GM18502 (cell line): ENCODE measurements at regions not wholly inside any gene's neighbourhood (a gene's known extent, or its start where the extent isn't known, plus 50 kb on each side); places are given as distances from the start of the nearest gene placed in this dataset.
"Not testable (repeated sequence)": the region's sequence is repeated elsewhere in the genome, so short reads cannot be mapped to it uniquely, and the experiment has no call there.

Experiments used
- ATAC-seq: cut with Tn5 transposase; IDR thresholded peaks from one replicate; pipeline ENCODE4 v1.9.1; 2021; ENCODE audit warnings: mild to moderate bottlenecking; ENCODE audit not compliant: unreplicated experiment, poor library complexity

- no peak for ATAC-seq
Measured at GRCh38 chr19:28706693-28707092, 506.3 kb downstream of the UQCRFS1 start.

- ATAC-seq = no peak
Measured at GRCh38 chr19:28705008-28705407, 507.9 kb downstream of the UQCRFS1 start.

DNA sequence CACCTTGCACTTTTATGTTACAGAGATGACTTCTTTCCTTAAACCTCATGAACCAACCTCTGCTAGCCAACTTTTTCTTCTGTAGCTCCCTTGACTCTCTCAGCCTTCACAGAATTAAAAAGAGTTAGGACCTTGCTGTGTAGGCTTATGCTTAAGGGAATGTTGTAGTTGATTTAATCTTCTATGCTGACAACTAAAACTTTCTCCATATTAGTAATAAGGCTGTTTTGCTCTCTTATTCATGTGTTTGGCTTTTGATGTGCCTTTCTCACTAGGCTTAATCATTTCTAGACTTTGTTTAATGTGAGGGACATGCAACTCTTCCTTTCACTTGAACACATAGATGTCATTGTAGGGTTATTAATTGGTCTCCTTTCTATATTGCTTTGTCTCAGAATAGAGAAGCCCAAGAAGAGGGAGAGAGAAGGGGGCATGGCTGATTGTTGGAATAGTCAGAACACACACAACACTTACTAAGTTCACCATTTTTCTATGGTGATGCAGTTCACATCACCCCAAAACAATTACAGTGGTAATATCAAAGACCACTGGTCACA is 509.5 kb downstream of the UQCRFS1 start:
- ATAC-seq = no peak

DNA sequence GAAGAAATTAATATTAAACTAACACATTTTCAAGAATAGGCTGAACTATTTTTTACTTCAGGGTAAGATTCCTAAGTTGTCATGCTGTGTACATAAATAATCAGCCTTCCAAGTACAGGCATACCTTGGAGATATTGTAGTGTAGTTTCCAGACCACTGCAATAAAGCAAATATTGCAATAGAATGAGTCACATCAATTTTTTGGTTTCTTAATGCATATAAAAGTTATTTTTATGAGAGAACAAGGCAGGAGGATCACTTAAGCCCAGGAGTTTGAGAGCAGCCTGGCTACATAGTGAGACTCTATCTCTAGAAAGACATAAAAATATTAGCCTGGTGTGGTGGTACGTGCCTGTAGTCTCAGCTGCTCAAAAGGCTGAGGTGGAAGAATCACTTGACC is 511.5 kb downstream of the UQCRFS1 start:
- no peak for ATAC-seq

DNA sequence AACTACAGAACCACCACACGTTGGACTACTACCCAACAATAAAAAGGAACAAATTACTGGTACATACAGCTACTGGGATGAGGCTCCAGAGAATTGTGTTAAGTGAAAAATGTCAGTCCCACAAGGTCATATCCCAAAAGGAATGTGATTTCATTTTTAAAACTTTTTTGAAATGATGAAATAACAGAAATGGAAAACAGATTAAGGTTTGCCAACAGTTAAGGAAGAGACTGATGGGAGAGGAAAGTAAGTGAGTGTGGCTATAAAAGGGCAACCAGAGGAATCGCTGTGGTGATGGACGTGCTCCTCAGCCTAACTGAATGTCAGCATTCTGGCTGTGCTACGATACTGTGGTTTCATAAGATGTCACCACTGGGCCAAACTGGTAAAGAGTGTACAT is 512.8 kb downstream of the UQCRFS1 start:
- no peak for ATAC-seq

DNA sequence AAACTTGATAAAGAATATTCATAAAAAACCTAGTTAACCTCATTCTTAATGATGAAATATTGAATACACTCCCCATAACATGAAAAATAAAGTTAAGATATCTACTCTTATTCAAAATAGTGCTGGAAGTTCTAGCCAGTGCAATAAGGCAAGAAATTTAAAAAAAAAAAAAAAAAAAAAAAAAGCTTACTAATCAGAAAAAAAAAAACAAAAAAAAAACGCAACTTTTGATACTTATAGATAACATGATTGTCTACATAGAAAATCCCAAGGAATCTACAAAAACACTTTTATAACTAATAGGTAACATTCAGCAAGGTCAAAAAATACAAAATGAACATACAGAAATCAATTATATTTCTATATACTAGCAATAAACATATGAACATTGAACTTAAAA is 515.6 kb downstream of the UQCRFS1 start:
- no peak for ATAC-seq

GRCh38 chr19:28694812-28695211 is 518.1 kb downstream of the UQCRFS1 start:
- no peak for ATAC-seq

DNA sequence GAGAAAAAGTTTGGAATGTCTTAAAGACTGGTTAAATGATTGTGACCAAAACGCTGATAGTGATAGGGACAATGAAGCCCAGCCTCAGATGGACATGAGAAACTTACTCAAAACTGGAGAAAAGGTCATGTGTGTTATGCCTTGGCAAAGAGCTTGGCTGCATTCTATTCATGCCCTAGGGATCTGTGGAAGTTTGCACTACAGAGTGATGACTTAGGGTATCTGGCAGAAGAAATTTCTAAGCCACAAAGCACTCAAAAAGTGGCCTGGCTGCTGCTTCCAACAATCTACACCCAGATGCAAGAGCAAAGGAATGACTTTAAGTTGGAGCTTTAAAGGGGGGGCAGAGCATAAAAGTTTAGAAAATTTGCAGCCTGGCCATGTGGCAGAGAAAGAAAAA is 521.3 kb downstream of the UQCRFS1 start:
- ATAC-seq = no peak

DNA sequence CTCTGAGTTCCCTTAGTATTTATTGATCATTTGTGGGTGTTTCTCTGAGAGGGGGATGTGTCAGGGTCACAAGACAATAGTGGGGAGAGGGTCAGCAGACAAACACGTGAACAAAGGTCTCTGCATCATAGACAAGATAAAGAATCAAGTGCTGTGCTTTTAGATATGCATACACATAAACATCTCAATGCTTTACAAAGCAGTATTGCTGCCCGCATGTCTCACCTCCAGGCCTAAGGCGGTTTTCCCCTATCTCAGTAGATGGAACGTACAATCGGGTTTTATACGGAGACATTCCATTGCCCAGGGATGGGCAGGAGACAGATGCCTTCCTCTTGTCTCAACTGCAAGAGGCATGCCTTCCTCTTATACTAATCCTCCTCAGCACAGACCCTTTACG is 523.5 kb downstream of the UQCRFS1 start:
- ATAC-seq = not testable (repeated sequence)

DNA sequence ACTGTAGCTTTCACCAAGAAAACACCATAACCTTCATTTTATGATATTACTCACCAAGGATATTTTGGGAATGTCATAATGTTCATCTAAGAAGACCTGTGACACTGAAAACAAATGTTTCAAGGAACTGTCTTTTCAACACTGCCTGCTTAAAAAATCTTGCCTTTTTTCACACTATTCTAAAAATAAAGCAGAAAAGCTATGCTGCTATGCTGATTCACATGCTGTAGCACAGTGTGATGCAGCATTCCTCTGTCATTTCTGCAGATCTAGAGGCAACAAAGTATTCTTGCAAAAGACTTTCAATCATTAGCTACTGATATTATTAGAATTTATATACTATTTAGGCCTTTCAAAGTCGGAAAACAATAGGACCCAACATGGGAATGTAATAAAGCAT is 525.7 kb downstream of the UQCRFS1 start:
- ATAC-seq = no peak

GRCh38 chr19:28686756-28687155 is 526.2 kb downstream of the UQCRFS1 start:
- no peak for ATAC-seq

GRCh38 chr19:28685802-28686201 is 527.1 kb downstream of the UQCRFS1 start:
- ATAC-seq = no peak

DNA sequence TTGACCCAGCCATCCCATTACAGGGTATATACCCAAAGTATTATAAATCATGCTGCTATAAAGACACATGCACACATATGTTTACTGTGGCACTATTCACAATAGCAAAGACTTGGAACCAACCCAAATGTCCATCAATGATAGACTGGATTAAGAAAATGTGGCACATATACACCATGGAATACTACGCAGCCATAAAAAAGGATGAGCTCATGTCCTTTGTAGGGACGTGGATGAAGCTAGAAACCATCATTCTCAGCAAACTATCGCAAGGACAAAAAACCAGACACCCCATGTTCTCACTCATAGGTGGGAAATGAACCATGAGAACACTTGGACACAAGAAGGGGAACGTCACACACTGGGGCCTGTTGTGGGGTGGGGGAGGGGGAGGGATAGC is 527.9 kb downstream of the UQCRFS1 start:
- not testable (repeated sequence) for ATAC-seq

GRCh38 chr19:28680111-28680510 is 532.8 kb downstream of the UQCRFS1 start:
- no peak for ATAC-seq

GRCh38 chr19:28670836-28671235 is 542.1 kb downstream of the UQCRFS1 start:
- ATAC-seq = no peak

DNA sequence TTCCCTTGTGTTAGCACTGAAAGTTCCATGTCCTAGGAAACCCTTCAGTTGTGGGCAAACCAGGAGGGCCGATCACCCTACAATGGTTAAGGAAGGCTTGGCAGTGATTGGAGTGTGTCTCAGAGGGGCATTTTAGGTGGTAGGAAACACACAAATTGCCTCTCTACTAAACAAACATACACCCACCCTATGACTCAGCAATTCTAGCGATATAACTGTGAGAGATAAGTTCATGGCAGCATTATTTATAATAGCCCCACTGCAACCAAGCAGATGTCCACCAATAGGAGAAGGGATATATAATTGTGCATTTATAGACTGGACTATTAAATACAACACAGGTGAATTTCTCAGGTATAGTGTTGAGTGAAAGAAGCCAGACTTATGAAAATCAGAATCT is 543.1 kb downstream of the UQCRFS1 start:
- ATAC-seq = no peak

DNA sequence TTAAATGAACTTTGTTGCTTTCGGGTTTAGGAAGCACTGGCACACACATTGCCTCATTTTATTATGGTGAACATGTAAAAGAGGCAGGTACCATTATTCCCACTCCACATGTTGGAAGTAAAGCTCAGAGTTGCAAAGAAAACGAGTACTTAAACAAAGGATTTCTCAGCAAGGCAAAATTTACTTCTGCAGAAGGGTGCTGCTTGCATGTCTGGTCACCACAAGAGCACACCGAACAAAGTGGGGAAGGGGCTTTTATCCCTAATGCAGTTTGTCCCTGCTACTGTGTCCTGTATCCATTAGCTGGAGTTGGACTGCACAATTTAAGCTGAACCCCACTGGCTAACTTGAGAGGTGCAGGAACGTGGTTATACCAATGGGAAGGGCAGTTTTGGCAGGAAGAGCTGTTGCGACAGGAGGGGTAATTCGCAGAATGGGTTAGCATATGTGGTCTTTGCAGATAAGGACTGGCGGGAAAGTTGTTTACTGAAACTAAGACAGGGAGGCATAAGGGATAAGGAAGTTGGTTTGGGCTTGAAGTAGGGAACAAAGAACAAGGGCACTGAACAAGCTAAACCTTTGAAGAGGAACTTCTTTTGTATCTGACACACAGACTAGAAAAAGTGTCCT is 545.5 kb downstream of the UQCRFS1 start:
- no peak for ATAC-seq

GRCh38 chr19:28665748-28666147 is 547.2 kb downstream of the UQCRFS1 start:
- ATAC-seq = no peak

DNA sequence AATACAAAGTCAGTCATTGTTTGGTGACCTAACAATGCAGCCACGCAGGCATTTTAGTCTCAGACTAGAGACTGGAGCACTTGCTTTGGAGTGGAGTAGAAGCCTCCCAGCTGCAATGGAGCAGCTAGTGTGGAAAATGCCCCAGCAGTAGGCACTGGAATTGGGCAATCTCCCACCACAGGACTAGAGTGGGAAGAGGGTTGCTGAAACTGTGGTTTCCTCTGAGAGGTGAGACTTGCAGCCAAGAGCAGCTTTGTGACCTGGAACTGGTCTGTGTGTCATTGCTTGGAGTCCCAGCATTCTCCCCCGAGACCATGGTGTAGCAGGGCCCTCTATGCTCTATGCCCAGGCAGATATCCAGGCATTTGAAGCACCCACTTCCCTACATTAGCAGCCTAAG is 556.3 kb downstream of the UQCRFS1 start:
- no peak for ATAC-seq

DNA sequence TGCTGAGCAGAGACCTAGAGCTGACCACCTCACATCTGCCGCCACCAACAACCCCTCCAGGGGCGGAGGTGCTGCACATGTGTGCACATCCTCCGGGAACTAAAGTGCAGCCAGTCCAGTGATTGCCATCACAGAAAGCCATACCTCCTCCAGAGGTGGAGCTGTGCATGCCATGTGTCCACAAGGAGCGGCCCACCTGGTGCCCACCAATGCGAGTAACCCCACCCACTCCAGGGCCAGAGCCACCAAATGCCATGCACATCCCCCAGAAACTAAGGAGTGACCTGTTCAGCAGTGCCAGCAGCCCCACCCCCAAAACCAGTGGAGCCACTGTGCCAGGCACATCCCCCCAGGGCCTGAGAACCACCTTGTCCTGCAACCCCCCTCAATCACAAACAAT is 557.9 kb downstream of the UQCRFS1 start:
- ATAC-seq = no peak

GRCh38 chr19:28652765-28653164 is 560.2 kb downstream of the UQCRFS1 start:
- no peak for ATAC-seq

GRCh38 chr19:28646629-28647028 is 566.3 kb downstream of the UQCRFS1 start:
- ATAC-seq = no peak
